Body of pancreas (tissue), 4 donors: ENCODE measurements at regions not wholly inside any gene's neighbourhood (a gene's known extent, or its start where the extent isn't known, plus 50 kb on each side); places are given as distances from the start of the nearest gene placed in this dataset.

Source experiments
- POLR2A ChIP-seq, 3 donors: fragments of 450-650 bp; IDR thresholded peaks; one replicate each; pipeline ENCODE4 v1.6.1; 2016; ENCODE audit warnings: antibody characterized with exemption in 3 of 3, mild to moderate bottlenecking in 2 of 3
- TF ChIP-seq, protein P1 (sequence below), 7 experiments: fragments of 450-650 bp in 4 of 7; fragments of 200-600 bp in 3 of 7; sonication (generic) in 3 of 7; IDR thresholded peaks; one replicate each; pipeline ENCODE4 v1.5.1; 2016 to 2019; ENCODE audit warnings: antibody characterized with exemption in 7 of 7

DNA sequence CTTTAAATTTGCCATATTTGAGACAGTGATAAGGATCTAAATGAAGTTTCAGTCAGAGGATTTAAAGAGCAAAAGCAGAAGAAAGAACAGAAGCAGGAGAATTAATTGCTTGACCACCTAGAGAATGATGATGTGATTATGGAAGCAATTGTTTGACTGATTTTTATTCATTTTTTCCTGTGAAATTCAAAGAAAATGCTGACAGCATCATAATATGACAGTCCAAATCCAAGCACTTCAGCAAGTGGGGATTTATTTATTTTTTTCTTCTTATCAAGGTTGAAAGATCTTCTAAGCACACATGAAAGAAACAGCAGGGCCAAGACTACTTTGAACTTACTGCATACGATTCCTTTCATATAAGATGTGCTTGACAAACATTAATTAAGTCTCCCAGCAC, 125.2 kb downstream of the BMP2 start:
- TF ChIP-seq, protein P1, sequence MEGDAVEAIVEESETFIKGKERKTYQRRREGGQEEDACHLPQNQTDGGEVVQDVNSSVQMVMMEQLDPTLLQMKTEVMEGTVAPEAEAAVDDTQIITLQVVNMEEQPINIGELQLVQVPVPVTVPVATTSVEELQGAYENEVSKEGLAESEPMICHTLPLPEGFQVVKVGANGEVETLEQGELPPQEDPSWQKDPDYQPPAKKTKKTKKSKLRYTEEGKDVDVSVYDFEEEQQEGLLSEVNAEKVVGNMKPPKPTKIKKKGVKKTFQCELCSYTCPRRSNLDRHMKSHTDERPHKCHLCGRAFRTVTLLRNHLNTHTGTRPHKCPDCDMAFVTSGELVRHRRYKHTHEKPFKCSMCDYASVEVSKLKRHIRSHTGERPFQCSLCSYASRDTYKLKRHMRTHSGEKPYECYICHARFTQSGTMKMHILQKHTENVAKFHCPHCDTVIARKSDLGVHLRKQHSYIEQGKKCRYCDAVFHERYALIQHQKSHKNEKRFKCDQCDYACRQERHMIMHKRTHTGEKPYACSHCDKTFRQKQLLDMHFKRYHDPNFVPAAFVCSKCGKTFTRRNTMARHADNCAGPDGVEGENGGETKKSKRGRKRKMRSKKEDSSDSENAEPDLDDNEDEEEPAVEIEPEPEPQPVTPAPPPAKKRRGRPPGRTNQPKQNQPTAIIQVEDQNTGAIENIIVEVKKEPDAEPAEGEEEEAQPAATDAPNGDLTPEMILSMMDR (IDR thresholded peaks at IDR 0.05), result no peak
- no peak for TF ChIP-seq POLR2A (IDR thresholded peaks at IDR 0.05)
